Activated CD4-positive, alpha-beta T cell treated with anti-CD3 and anti-CD28 coated beads, Interleukin-2, Interleukin-4, amounts not matched to agents 100 ng/mL and 50 ng/mL, durations not matched to agents 16 hours and 8 hours (primary cell): ENCODE measurements at regions not wholly inside any gene's neighbourhood (a gene's known extent, or its start where the extent isn't known, plus 50 kb on each side); places are given as distances from the start of the nearest gene placed in this dataset.
"Not testable (repeated sequence)": the region's sequence is repeated elsewhere in the genome, so short reads cannot be mapped to it uniquely, and the experiment has no call there.

Experiments used
- DNase-seq: peaks from one replicate; pipeline ENCODE4 v3.0.0-alpha.2; 2020; ENCODE audit warnings: low spot score

GRCh38 chr5:56295311-56295710, 62.2 kb upstream of the ANKRD55 start:
- DNase-seq: not testable (repeated sequence)

GRCh38 chr5:56294354-56294753, 61.2 kb upstream of the ANKRD55 start:
- DNase-seq: no peak

GRCh38 chr5:56292874-56293273, 59.7 kb upstream of the ANKRD55 start:
- not testable (repeated sequence) for DNase-seq

GRCh38 chr5:56291661-56292374, 58.7 kb upstream of the ANKRD55 start:
- no peak for DNase-seq

GRCh38 chr5:56291079-56291643, 58.0 kb upstream of the ANKRD55 start:
- no peak for DNase-seq

GRCh38 chr5:56290378-56291078, 57.4 kb upstream of the ANKRD55 start:
- DNase-seq: no peak

- DNase-seq: no peak
Measured at GRCh38 chr5:56289602-56289987, 56.5 kb upstream of the ANKRD55 start.

- no peak for DNase-seq
Measured at GRCh38 chr5:56288873-56289601, 55.9 kb upstream of the ANKRD55 start.

GRCh38 chr5:56286015-56286884, 53.1 kb upstream of the ANKRD55 start:
- no peak for DNase-seq

GRCh38 chr5:56282951-56283350, 49.8 kb upstream of the ANKRD55 start:
- DNase-seq: no peak
